ENCODE measurements at regions not wholly inside any gene's neighbourhood (a gene's known extent, or its start where the extent isn't known, plus 50 kb on each side); places are given as distances from the start of the nearest gene placed in this dataset.
"Not testable (repeated sequence)": the region's sequence is repeated elsewhere in the genome, so short reads cannot be mapped to it uniquely, and the experiment has no call there.

DNA sequence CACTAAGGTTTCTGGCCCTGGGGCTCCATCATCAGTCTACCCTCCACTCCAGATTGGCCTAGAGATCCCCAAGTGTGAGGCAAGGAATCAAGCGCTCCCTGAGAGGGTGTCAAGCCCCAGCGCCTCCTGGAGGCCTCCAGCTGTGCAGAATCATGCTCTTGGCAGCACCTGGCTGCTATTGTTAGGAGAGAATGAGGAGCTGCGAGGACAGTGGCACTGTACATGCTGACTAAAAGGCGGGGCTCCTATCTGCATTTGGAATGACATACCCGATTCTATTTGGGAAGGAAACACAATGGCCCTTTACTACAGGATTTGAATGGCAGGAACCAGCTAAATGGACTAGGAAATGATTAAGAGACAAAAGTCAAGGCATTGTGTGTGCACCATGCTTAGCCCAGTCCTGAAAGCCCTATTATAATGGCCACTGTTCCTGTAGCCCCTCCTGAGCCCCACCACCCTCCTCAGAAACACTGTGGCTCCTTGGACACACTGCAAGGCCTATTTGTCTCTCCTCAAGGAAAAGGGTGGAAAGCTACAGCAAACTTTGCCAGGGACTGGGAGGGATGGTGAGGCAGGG is 106.1 kb downstream of the KBTBD2 start:
- TF ChIP-seq CTCF (IDR thresholded peaks at IDR 0.05); POLR2AphosphoS5 (IDR thresholded peaks at IDR 0.05; ENCODE audit: low read depth, low read length): not testable (repeated sequence)

Measured in Panc1 (cell line).